B cell (primary cell): ENCODE measurements at regions not wholly inside any gene's neighbourhood (a gene's known extent, or its start where the extent isn't known, plus 50 kb on each side); places are given as distances from the start of the nearest gene placed in this dataset.

Experiments
- CTCF ChIP-seq: fragments of 200-600 bp; IDR thresholded peaks from one replicate; pipeline ENCODE4 v1.8.0; 2022; ENCODE audit warnings: antibody characterized with exemption, mild to moderate bottlenecking
- EZH2 ChIP-seq: IDR thresholded peaks from 2 replicates; pipeline ENCODE4 v1.6.1; 2012; ENCODE audit warnings: borderline replicate concordance, low read depth, mild to moderate bottlenecking, moderate library complexity, low read length; ENCODE audit not compliant: insufficient read depth, poor library complexity, severe bottlenecking

DNA sequence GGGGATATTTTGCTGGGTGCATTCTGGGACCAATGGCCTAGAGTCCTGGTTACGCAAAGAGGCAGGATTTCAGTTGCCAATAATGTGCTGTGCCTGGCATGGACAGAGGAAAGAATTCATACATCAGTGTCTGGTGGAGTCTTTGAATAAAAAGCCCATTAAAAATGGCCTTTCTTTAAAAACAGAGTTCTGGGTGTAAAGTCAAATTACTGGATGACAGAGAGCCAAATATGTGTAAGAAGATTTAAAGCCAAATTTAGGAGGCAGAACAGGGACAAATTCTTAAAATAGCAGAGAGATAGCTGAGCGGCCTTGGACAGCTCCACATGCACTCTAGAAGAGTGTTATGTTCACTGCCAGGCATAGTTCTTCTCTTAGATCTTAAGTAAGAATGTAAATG, 60.8 kb upstream of the MEOX2 start:
- TF ChIP-seq EZH2: no peak
- TF ChIP-seq CTCF: no peak
